ENCODE measurements at regions not wholly inside any gene's neighbourhood (a gene's known extent, or its start where the extent isn't known, plus 50 kb on each side); places are given as distances from the start of the nearest gene placed in this dataset.

- TF ChIP-seq REST (IDR thresholded peaks at IDR 0.05) (no peak), CTCF (IDR thresholded peaks at IDR 0.05; ENCODE audit: low read depth, low read length, missing input control) (no peak), RXRA (IDR thresholded peaks at IDR 0.05) (no peak), RAD21 (IDR thresholded peaks at IDR 0.05) (no peak), MAX (IDR thresholded peaks at IDR 0.05) (no peak), JUND (IDR thresholded peaks at IDR 0.05) (no peak), EGR1 (IDR thresholded peaks at IDR 0.05; ENCODE audit: low read depth in 2 of 2) (no peak), SP1 (IDR thresholded peaks at IDR 0.05) (no peak), GABPA (IDR thresholded peaks at IDR 0.05 in 1 of 2, conservative IDR thresholded peaks at IDR 0.05 in 1 of 2) (no peak), NR2F2 (IDR thresholded peaks at IDR 0.05) (no peak), ATF3 (IDR thresholded peaks at IDR 0.05) (no peak)
Measured at GRCh38 chr18:11480692-11481091, 128.7 kb upstream of the SLC35G4 start.

All from liver (tissue), 3 donors.